BJ (cell line): ENCODE measurements at regions not wholly inside any gene's neighbourhood (a gene's known extent, or its start where the extent isn't known, plus 50 kb on each side); places are given as distances from the start of the nearest gene placed in this dataset.

Experiments used
- CTCF ChIA-PET: fragments of 350-600 bp; formaldehyde crosslinking; extraction: SDS; loops from one replicate; lab custom pipeline; 2021; ENCODE audit warnings: antibody characterized with exemption, inconsistent platforms; lab: Yijun Ruan, JAX
- POLR2A ChIA-PET: fragments of 300-600 bp; sonication (Branson Sonifier 250); formaldehyde crosslinking; extraction: SDS; loops from one replicate; lab custom pipeline; 2021; ENCODE audit warnings: antibody characterized with exemption; lab: Charles Lee
- DNase-seq: peaks from one replicate; pipeline ENCODE4 v3.0.0-alpha.2; 2011; ENCODE audit warnings: low read depth
- H3K27me3 ChIP-seq: 2 replicates; pipeline ENCODE4 v1.6.0; 2011; ENCODE audit warnings: low read length; ENCODE audit not compliant: control insufficient read depth, insufficient read depth
- H3K36me3 ChIP-seq: 2 replicates; pipeline ENCODE4 v1.5.1; 2011; ENCODE audit warnings: low read length; ENCODE audit not compliant: control insufficient read depth, insufficient read depth
- H3K4me3 ChIP-seq: 2 replicates; pipeline ENCODE4 v1.5.1; 2011; ENCODE audit warnings: low read depth, mild to moderate bottlenecking, control low read depth, low read length
- CTCF ChIP-seq: IDR thresholded peaks from 2 replicates; pipeline ENCODE4 v1.5.1; 2011; ENCODE audit warnings: low read depth, mild to moderate bottlenecking, control low read depth, inconsistent platforms, low read length, moderate library complexity; ENCODE audit not compliant: insufficient read depth

- no peak for TF ChIP-seq CTCF
- DNase-seq: no peak
- POLR2A ChIA-PET: no interaction called here
- no peaks in the 10 kb centered on the region; the same call in 1 of the 2 replicates for H3K36me3 ChIP-seq
- H3K4me3 ChIP-seq: no peak overlapping the region
- CTCF ChIA-PET: no interaction called here
- H3K27me3 ChIP-seq: no peaks in the 10 kb centered on the region
These were observed 390.9 kb downstream of the FAT4 start for GRCh38 chr4:125705681-125706080.

GRCh38 chr4:125707397-125707796 lies 392.6 kb downstream of the FAT4 start:
- Histone ChIP-seq H3K36me3 (no peaks in the 10 kb centered on the region), H3K4me3 (no peak overlapping the region), H3K27me3 (no peaks in the 10 kb centered on the region)
- DNase-seq: no peak
- ChIA-PET POLR2A (no interaction called here), CTCF (no interaction called here)
- TF ChIP-seq CTCF: no peak

GRCh38 chr4:125710766-125711165 lies 396.0 kb downstream of the FAT4 start:
- no peak for DNase-seq
- ChIA-PET POLR2A (no interaction called here), CTCF (no interaction called here)
- Histone ChIP-seq H3K27me3 (no peaks in the 10 kb centered on the region), H3K36me3 (no peaks in the 10 kb centered on the region), H3K4me3 (no peak overlapping the region)
- TF ChIP-seq CTCF: no peak

GRCh38 chr4:125714049-125714448 lies 399.3 kb downstream of the FAT4 start:
- TF ChIP-seq CTCF: no peak
- H3K27me3 ChIP-seq: no peaks in the 10 kb centered on the region
- DNase-seq: no peak
- H3K4me3 ChIP-seq: no peak overlapping the region
- ChIA-PET POLR2A (no interaction called here), CTCF (no interaction called here)
- H3K36me3 ChIP-seq: no peaks in the 10 kb centered on the region

- POLR2A ChIA-PET: no interaction called here
- CTCF ChIA-PET: no interaction called here
- Histone ChIP-seq H3K27me3 (no peaks in the 10 kb centered on the region), H3K4me3 (no peak overlapping the region), H3K36me3 (no peaks in the 10 kb centered on the region)
- no peak for TF ChIP-seq CTCF
- no peak for DNase-seq
These were observed 400.1 kb downstream of the FAT4 start for GRCh38 chr4:125714845-125715244.
